ENCODE measurements at regions not wholly inside any gene's neighbourhood (a gene's known extent, or its start where the extent isn't known, plus 50 kb on each side); places are given as distances from the start of the nearest gene placed in this dataset.

DNA sequence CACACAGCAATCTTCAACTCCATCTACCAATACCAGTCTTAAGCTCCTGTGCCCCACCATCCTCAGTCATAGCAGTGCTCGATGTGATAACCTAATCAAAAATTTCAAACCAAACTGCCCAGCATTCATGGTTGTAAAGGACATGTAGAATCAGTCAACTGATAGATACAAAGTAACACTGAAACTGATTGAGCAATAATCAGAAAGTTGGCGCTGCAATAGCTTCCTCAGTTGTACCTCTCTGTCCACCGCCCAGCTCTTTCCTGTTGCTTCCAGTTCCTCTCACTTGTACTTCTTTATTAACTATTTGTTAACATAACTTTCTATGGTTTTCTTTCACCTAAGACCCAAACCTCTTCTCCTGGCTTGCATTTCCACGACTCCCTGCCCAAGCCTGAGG, 745.7 kb downstream of the PDCD6IP start:
- FAIRE-seq, result no peak

- no peak for FAIRE-seq
Observed at GRCh38 chr3:34547297-34547920, 749.0 kb downstream of the PDCD6IP start.

GRCh38 chr3:34567266-34567665, 768.8 kb downstream of the PDCD6IP start:
- no peak for FAIRE-seq

GRCh38 chr3:34568766-34569165, 770.3 kb downstream of the PDCD6IP start:
- FAIRE-seq, result no peak

DNA sequence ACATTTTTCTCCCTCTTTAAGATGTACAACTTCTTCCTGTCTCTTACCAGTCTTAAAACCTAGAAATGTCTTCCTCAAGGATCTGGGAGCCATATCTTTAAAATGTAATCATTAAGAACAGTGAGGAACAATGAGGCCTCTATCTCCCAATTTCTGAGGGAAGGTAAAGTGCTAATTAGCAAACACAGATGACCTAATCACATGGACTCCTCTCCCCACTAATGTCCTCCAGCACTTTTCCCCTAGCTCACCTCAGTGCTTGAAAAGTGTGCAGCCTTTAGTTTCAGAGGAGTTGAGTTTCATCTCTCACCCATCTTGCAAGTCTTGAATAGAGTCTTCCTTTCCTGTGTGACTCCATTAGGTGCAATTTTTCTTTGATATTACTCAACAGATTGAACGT, 771.0 kb downstream of the PDCD6IP start:
- no peak for FAIRE-seq

- FAIRE-seq, result no peak
Observed at GRCh38 chr3:34570916-34571705, 772.7 kb downstream of the PDCD6IP start.

GRCh38 chr3:34571714-34572113, 773.3 kb downstream of the PDCD6IP start:
- FAIRE-seq, result no peak

DNA sequence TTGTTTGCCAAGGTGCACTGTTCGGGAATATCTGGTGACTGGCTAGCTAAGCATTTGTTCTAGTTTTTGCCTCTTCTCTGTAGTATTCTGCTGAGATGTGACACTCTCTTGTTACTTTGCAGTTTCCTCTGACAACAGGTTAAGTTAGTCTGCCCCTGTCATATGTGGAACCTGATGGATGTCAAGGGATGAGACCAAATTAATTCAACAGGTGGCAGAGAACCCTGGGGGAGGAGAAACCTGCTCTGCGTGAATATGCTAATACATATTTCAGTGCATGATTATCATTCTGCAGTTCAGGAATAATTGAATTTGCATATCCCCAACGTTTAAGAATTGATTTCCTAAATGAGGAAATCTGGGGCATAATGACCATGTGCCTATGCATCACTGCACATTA, 777.3 kb downstream of the PDCD6IP start:
- FAIRE-seq, result no peak

GRCh38 chr3:34582055-34582454, 783.6 kb downstream of the PDCD6IP start:
- no peak for FAIRE-seq

- no peak for FAIRE-seq
Observed at GRCh38 chr3:34583451-34583850, 785.0 kb downstream of the PDCD6IP start.

- no peak for FAIRE-seq
Observed at GRCh38 chr3:34584971-34585370, 786.5 kb downstream of the PDCD6IP start.

DNA sequence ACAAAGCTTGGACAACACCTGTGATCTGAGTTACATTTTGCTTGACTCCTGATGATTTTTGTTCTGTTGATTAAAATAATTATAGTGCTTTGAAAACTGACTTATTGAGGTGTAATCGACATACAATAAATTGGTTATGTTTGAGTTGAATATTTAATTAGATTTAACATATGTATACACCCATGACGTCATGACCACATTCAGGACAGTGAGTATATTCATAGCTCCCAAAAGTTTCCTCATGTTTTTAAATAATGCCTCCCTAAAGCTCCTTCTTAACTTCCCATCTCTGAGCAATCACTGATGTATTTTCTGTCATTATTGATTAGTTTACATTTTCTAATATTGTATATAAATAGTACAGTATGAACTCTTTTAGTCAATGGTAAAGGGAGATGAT, 801.2 kb downstream of the PDCD6IP start:
- FAIRE-seq, result no peak

DNA sequence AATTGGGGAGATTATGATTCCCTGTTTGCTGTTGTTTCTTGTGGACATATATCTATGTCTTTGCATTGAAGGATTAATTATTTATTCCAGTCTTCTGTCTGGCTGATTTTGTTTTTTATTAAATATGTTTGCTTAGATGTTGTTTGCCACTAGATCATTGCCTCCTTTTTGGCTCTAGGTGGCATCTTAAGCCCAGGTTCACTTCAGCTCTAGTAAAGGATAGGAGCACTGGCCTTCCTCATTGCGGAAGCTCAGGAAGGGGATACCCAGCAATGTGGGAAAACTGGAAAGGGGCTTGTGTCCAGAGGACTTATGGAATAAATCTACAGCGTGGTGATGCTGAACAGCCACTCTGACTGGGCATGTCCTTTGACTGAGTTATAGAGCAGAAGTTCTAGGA, 821.6 kb downstream of the PDCD6IP start:
- FAIRE-seq, result no peak

- FAIRE-seq, result peak; percentile 41
Observed at GRCh38 chr3:34626699-34627098, 828.3 kb downstream of the PDCD6IP start.

- no peak for FAIRE-seq
Observed at GRCh38 chr3:34634939-34635338, 836.5 kb downstream of the PDCD6IP start.

DNA sequence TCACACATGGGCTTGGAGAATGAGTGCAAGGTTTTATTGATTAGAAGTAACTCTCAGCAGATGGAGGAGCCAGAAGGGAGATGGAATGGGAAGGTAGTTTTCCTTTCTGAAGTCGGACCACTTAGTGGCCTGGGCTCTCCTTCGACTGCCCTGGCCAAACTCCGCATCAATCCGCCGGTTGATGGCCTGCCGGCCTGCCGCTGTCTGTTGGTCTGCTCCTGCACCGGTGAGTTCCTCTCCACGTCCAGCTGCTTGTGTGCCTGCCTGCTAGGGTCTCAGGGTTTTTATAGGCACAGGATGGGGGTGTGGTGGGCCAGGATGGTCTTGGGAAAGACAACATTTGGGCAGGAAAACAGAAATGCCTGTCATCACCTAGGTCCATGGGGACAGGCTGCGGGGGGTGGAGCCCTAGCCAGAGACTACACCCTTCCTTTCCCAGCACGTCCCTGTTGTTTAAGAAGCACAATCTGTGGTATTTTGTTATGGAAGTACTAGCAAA, 837.0 kb downstream of the PDCD6IP start:
- FAIRE-seq, result no peak

DNA sequence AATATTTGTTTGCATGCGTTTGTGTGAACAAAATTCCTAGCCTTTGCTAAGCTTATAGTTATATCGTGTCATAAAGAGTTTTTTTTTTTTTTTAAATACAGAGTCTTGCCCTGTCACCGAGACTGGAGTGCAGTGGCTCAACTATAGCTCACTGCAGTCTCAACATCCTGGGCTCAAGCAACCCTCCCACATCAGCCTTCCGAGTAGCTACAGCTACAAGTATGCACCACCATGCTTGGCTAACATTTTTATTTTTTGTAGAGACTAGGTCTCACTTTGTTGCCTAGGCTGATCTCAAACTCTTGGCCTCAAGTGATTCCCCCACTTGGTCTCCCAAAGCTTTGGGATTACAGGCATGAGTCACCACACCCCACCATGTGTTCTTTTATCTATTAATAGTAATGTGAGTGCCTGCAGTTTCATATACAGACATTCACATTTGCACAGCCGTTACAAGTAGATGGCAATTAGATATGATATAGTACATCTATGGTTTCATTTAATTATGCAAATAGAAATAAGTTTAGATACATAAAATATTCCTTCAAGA, 848.6 kb downstream of the PDCD6IP start:
- no peak for FAIRE-seq

DNA sequence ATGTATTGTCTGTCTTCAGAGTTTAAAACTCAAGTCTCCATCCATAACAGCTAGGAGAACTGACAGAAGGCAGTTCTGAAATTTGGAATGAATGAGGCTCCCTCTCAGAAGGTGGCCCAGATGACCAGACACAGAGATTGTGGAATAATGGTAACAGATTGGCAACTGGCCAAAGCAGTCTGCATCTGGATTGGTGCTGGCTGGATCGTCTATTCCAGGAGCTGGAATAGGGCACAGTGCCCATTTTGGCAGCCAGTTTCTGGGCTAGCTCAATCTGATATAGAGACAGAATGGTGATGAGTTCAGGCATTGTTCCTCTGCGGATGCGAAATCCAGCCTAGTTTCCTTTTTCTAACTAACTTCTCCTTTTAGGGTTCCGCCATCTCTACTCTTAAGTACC, 851.7 kb downstream of the PDCD6IP start:
- FAIRE-seq, result no peak

DNA sequence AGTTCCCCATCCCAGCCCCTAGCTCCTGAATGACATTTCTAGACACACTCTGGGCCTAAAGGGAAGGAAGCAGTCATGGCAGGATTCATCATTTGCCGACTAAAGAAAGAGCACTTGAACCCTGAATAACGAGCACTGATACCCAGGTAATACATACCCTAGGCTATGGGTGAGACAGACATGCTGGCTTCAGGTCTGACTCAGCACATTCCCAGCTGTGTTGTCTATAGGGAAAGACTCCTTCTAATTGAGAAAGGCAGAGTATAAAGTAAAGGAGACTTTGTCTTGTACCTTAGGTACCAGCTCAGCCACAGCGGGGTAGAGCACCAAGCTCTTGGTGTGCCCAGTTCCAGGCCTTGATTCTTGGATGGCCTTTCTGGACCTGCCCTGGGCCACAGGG, 870.5 kb downstream of the PDCD6IP start:
- no peak for FAIRE-seq

GRCh38 chr3:34669490-34669889, 871.1 kb downstream of the PDCD6IP start:
- no peak for FAIRE-seq

GRCh38 chr3:34675383-34676120, 877.1 kb downstream of the PDCD6IP start:
- FAIRE-seq, result no peak

- FAIRE-seq, result no peak
Observed at GRCh38 chr3:34676436-34676835, 878.0 kb downstream of the PDCD6IP start.

- FAIRE-seq, result no peak
Observed at GRCh38 chr3:34678575-34678974, 880.1 kb downstream of the PDCD6IP start.

Data from G401.6 (cell line).